MM.1S (cell line): ENCODE measurements at regions not wholly inside any gene's neighbourhood (a gene's known extent, or its start where the extent isn't known, plus 50 kb on each side); places are given as distances from the start of the nearest gene placed in this dataset.

ENCODE experiments used
- DNase-seq: peaks from one replicate; pipeline ENCODE4 v3.0.0-alpha.2; 2015
- H2AFZ ChIP-seq: fragments of 300-600 bp; sonication (generic); 2 replicates; pipeline ENCODE4 v1.6.0; 2016; ENCODE audit warnings: antibody characterized with exemption, low read length
- H3F3A ChIP-seq: fragments of 300-600 bp; sonication (generic); 2 replicates; pipeline ENCODE4 v1.6.1; 2016; ENCODE audit warnings: mild to moderate bottlenecking, antibody characterized with exemption, low read length, moderate library complexity, mixed read lengths; ENCODE audit not compliant: insufficient read depth
- H3K27ac ChIP-seq: fragments of 300-600 bp; sonication (generic); 2 replicates; pipeline ENCODE4 v1.5.1; 2016; ENCODE audit warnings: mild to moderate bottlenecking, low read length
- H3K27me3 ChIP-seq: fragments of 300-600 bp; sonication (generic); replicated peaks from 2 replicates; pipeline ENCODE4 v1.6.0; 2016; ENCODE audit warnings: low read length; ENCODE audit not compliant: insufficient read depth
- H3K36me3 ChIP-seq: fragments of 300-600 bp; sonication (generic); replicated peaks from 2 replicates; pipeline ENCODE4 v1.6.1; 2016; ENCODE audit warnings: mild to moderate bottlenecking, low read length, mixed read lengths; ENCODE audit not compliant: insufficient read depth
- H3K4me1 ChIP-seq: fragments of 300-600 bp; sonication (generic); 2 replicates; pipeline ENCODE4 v1.6.1; 2016; ENCODE audit warnings: low read length, mixed read lengths
- H3K4me2 ChIP-seq: fragments of 300-600 bp; sonication (generic); 2 replicates; pipeline ENCODE4 v1.6.0; 2016; ENCODE audit warnings: low read depth, low read length
- H3K4me3 ChIP-seq: fragments of 300-600 bp; sonication (generic); 2 replicates; pipeline ENCODE4 v1.5.1; 2016; ENCODE audit warnings: low read length, mixed read lengths
- H3K79me2 ChIP-seq: fragments of 300-600 bp; sonication (generic); 2 replicates; pipeline ENCODE4 v1.6.1; 2016; ENCODE audit warnings: mixed run types, low read length, mixed read lengths
- H3K9ac ChIP-seq: fragments of 300-600 bp; sonication (generic); 2 replicates; pipeline ENCODE4 v1.6.1; 2016; ENCODE audit warnings: low read length, mixed read lengths
- H3K9me2 ChIP-seq: fragments of 300-600 bp; sonication (generic); replicated peaks from 2 replicates; pipeline ENCODE4 v1.6.1; 2016; ENCODE audit warnings: mild to moderate bottlenecking, low read length, mixed read lengths; ENCODE audit not compliant: insufficient read depth
- H3K9me3 ChIP-seq: fragments of 300-600 bp; sonication (generic); replicated peaks from 2 replicates; pipeline ENCODE4 v1.6.1; 2016; ENCODE audit warnings: mild to moderate bottlenecking, low read length, mixed read lengths; ENCODE audit not compliant: insufficient read depth
- H4K20me1 ChIP-seq: fragments of 300-600 bp; sonication (generic); 2 replicates; pipeline ENCODE4 v1.6.1; 2016; ENCODE audit warnings: mild to moderate bottlenecking, low read length, moderate library complexity, mixed read lengths; ENCODE audit not compliant: insufficient read depth
- CTCF ChIP-seq: fragments of 300-600 bp; sonication (generic); IDR thresholded peaks from 2 replicates; pipeline ENCODE4 v1.5.1; 2016; ENCODE audit warnings: antibody characterized with exemption, low read length, mixed read lengths
- EZH2 ChIP-seq: fragments of 300-600 bp; sonication (generic); optimal IDR thresholded peaks from 2 replicates; pipeline ENCODE3; 2017; ENCODE audit warnings: low read depth, mild to moderate bottlenecking, antibody characterized with exemption, low read length, mixed read lengths
- EZH2phosphoT487 ChIP-seq: fragments of 300-600 bp; sonication (generic); IDR thresholded peaks from 2 replicates; pipeline ENCODE4 v1.6.1; 2018; ENCODE audit warnings: antibody characterized with exemption, low read length

GRCh38 chr5:87665166-87665565, 252.4 kb upstream of the CCNH start:
- no peak for TF ChIP-seq CTCF
- Histone ChIP-seq H3K4me2 (no peak overlapping the region), H3K4me1 (no peaks in the 10 kb centered on the region), H3K36me3 (no peaks in the 10 kb centered on the region), H3K27me3 (no peaks in the 10 kb centered on the region), H3K79me2 (no peaks in the 10 kb centered on the region), H2AFZ (no peak overlapping the region), H3K4me3 (no peak overlapping the region), H4K20me1 (no peaks in the 10 kb centered on the region), H3K9me2 (no peaks in the 10 kb centered on the region; the same call in 1 of the 2 replicates), H3F3A (no peaks in the 10 kb centered on the region), H3K9ac (no peak overlapping the region), H3K9me3 (no peaks in the 10 kb centered on the region), H3K27ac (no peak overlapping the region)
- DNase-seq: no peak

GRCh38 chr5:87661784-87662566, 249.2 kb upstream of the CCNH start:
- H4K20me1 ChIP-seq: no peaks in the 10 kb centered on the region
- H2AFZ ChIP-seq: no peak overlapping the region
- H3K4me2 ChIP-seq: no peak overlapping the region
- H3K4me3 ChIP-seq: no peak overlapping the region
- H3K9me3 ChIP-seq: no peaks in the 10 kb centered on the region
- no peaks in the 10 kb centered on the region for H3K4me1 ChIP-seq
- no peaks in the 10 kb centered on the region; the same call in 1 of the 2 replicates for H3K9me2 ChIP-seq
- no peaks in the 10 kb centered on the region for H3K79me2 ChIP-seq
- no peaks in the 10 kb centered on the region for H3K27me3 ChIP-seq
- no peak for DNase-seq
- H3K36me3 ChIP-seq: no peaks in the 10 kb centered on the region
- H3K27ac ChIP-seq: no peak overlapping the region
- no peak overlapping the region for H3K9ac ChIP-seq
- TF ChIP-seq EZH2phosphoT487 (no peak), CTCF (no peak), EZH2 (no peak)
- no peaks in the 10 kb centered on the region for H3F3A ChIP-seq

DNA sequence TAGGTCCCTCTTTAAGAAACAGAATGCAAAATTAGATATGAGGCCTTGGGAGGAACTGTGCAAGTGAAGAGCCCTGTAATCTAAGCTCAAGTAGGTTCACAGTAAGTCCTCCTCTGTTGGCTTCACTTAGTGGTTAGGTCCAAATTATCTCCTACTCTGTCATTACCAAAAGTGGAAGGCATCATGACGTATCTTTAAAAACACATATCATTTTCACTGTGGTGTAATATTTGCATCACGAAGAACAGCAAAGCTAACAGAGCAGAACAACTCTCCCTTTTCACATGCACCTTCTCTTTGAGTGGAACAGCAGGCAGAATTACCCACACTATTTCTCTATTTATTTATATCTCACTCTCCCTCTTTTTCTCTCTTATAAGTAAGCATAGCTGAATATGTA, 240.5 kb upstream of the CCNH start:
- Histone ChIP-seq H3K9me3 (no peaks in the 10 kb centered on the region), H3K9ac (no peak overlapping the region), H3K27me3 (no peaks in the 10 kb centered on the region), H3F3A (no peaks in the 10 kb centered on the region), H3K36me3 (no peaks in the 10 kb centered on the region), H3K9me2 (no peaks in the 10 kb centered on the region), H3K4me2 (no peak overlapping the region), H3K27ac (no peak overlapping the region), H3K79me2 (no peaks in the 10 kb centered on the region), H3K4me3 (no peak overlapping the region), H3K4me1 (no peaks in the 10 kb centered on the region), H4K20me1 (no peaks in the 10 kb centered on the region), H2AFZ (no peak overlapping the region)
- no peak for TF ChIP-seq CTCF
- TF ChIP-seq EZH2: no peak
- TF ChIP-seq EZH2phosphoT487: no peak
- no peak for DNase-seq
